Stimulated activated CD4-positive, alpha-beta T cell treated with anti-CD3 and anti-CD28 coated beads, Interleukin-15, amount 100 ng/mL, for 48 hours (primary cell): ENCODE measurements at regions not wholly inside any gene's neighbourhood (a gene's known extent, or its start where the extent isn't known, plus 50 kb on each side); places are given as distances from the start of the nearest gene placed in this dataset.

ENCODE experiments used
- DNase-seq, 2 donors: peaks; one replicate each; pipeline ENCODE4 v3.0.0-alpha.2; 2020; ENCODE audit warnings: low read depth in 2 of 2

GRCh38 chr13:109670776-109671175 lies 115.6 kb downstream of the IRS2 start:
- no peak for DNase-seq

- no peak for DNase-seq
Measured at GRCh38 chr13:109669956-109670355, 116.4 kb downstream of the IRS2 start.

GRCh38 chr13:109669234-109669612 lies 117.2 kb downstream of the IRS2 start:
- DNase-seq: no peak

- no peak for DNase-seq
Measured at GRCh38 chr13:109668433-109669233, 117.8 kb downstream of the IRS2 start.

GRCh38 chr13:109667807-109668291 lies 118.5 kb downstream of the IRS2 start:
- DNase-seq: no peak

GRCh38 chr13:109667056-109667455 lies 119.3 kb downstream of the IRS2 start:
- DNase-seq: no peak

GRCh38 chr13:109666656-109667055 lies 119.7 kb downstream of the IRS2 start:
- no peak for DNase-seq

- DNase-seq: no peak
Measured at GRCh38 chr13:109665781-109666249, 120.6 kb downstream of the IRS2 start.

GRCh38 chr13:109665240-109665639 lies 121.1 kb downstream of the IRS2 start:
- no peak for DNase-seq

GRCh38 chr13:109657395-109657794 lies 129.0 kb downstream of the IRS2 start:
- DNase-seq: no peak

- DNase-seq: no peak
Measured at GRCh38 chr13:109656206-109656605, 130.2 kb downstream of the IRS2 start.

- DNase-seq: no peak
Measured at GRCh38 chr13:109655611-109656010, 130.8 kb downstream of the IRS2 start.

- DNase-seq: no peak
Measured at GRCh38 chr13:109655206-109655600, 131.2 kb downstream of the IRS2 start.

- DNase-seq: no peak
Measured at GRCh38 chr13:109654341-109655205, 131.8 kb downstream of the IRS2 start.

- no peak for DNase-seq
Measured at GRCh38 chr13:109652531-109652930, 133.9 kb downstream of the IRS2 start.

GRCh38 chr13:109651854-109652253 lies 134.5 kb downstream of the IRS2 start:
- no peak for DNase-seq

- no peak for DNase-seq
Measured at GRCh38 chr13:109651311-109651710, 135.1 kb downstream of the IRS2 start.

GRCh38 chr13:109650861-109651260 lies 135.5 kb downstream of the IRS2 start:
- DNase-seq: no peak

- DNase-seq: no peak
Measured at GRCh38 chr13:109649713-109650112, 136.7 kb downstream of the IRS2 start.

- no peak for DNase-seq
Measured at GRCh38 chr13:109647699-109648098, 138.7 kb downstream of the IRS2 start.

- DNase-seq: no peak
Measured at GRCh38 chr13:109647053-109647452, 139.3 kb downstream of the IRS2 start.

GRCh38 chr13:109646423-109646822 lies 140.0 kb downstream of the IRS2 start:
- DNase-seq: no peak

GRCh38 chr13:109645831-109646230 lies 140.6 kb downstream of the IRS2 start:
- DNase-seq: no peak
